NCI-H748 treated with DMSO at 0.1 percent for 48 hours (cell line): ENCODE measurements at regions not wholly inside any gene's neighbourhood (a gene's known extent, or its start where the extent isn't known, plus 50 kb on each side); places are given as distances from the start of the nearest gene placed in this dataset.
"Not testable (repeated sequence)": the region's sequence is repeated elsewhere in the genome, so short reads cannot be mapped to it uniquely, and the experiment has no call there.

Experiments
- DNase-seq: peaks from one replicate; lab custom pipeline; 2025; lab: John Stamatoyannopoulos, UW

GRCh38 chrX:39402158-39402557 is 600.9 kb downstream of the MID1IP1 start:
- no peak for DNase-seq

GRCh38 chrX:39406799-39407198 is 605.5 kb downstream of the MID1IP1 start:
- no peak for DNase-seq

- no peak for DNase-seq
Observed at GRCh38 chrX:39409246-39409917, 608.1 kb downstream of the MID1IP1 start.

GRCh38 chrX:39414290-39414854 is 613.1 kb downstream of the MID1IP1 start:
- DNase-seq, result no peak

GRCh38 chrX:39416547-39417260 is 615.4 kb downstream of the MID1IP1 start:
- DNase-seq, result no peak

GRCh38 chrX:39418254-39418704 is 617.0 kb downstream of the MID1IP1 start:
- no peak for DNase-seq

GRCh38 chrX:39418731-39419638 is 617.7 kb downstream of the MID1IP1 start:
- no peak for DNase-seq

- DNase-seq, result no peak
Observed at GRCh38 chrX:39421006-39421405, 619.7 kb downstream of the MID1IP1 start.

- DNase-seq, result no peak
Observed at GRCh38 chrX:39425124-39425806, 624.0 kb downstream of the MID1IP1 start.

- no peak for DNase-seq
Observed at GRCh38 chrX:39426101-39426500, 624.8 kb downstream of the MID1IP1 start.

GRCh38 chrX:39427492-39427891 is 626.2 kb downstream of the MID1IP1 start:
- no peak for DNase-seq

GRCh38 chrX:39427906-39428305 is 626.6 kb downstream of the MID1IP1 start:
- no peak for DNase-seq

- no peak for DNase-seq
Observed at GRCh38 chrX:39430551-39430950, 629.3 kb downstream of the MID1IP1 start.

- DNase-seq, result no peak
Observed at GRCh38 chrX:39431893-39432292, 630.6 kb downstream of the MID1IP1 start.

- not testable (repeated sequence) for DNase-seq
Observed at GRCh38 chrX:39434671-39435070, 633.4 kb downstream of the MID1IP1 start.

GRCh38 chrX:39436538-39436937 is 635.3 kb downstream of the MID1IP1 start:
- DNase-seq, result not testable (repeated sequence)

GRCh38 chrX:39437670-39438441 is 636.6 kb downstream of the MID1IP1 start:
- no peak for DNase-seq

- DNase-seq, result no peak
Observed at GRCh38 chrX:39438603-39439602, 637.6 kb downstream of the MID1IP1 start.
